ENCODE measurements at regions not wholly inside any gene's neighbourhood (a gene's known extent, or its start where the extent isn't known, plus 50 kb on each side); places are given as distances from the start of the nearest gene placed in this dataset.

- H3K36me3 ChIP-seq: no peaks in the 10 kb centered on the region
- peaks cover 0 to 13% (median 0%) of the 10 kb centered on the region in 7 donors for H3K27me3 ChIP-seq (replicated peaks in 1 of 7)
- no peaks in the 10 kb centered on the region for H3K9me3 ChIP-seq
- H3K4me3 ChIP-seq: no peak overlapping the region
- no peak for DNase-seq
- no peaks in the 10 kb centered on the region for H3K4me1 ChIP-seq
- TF ChIP-seq POLR2AphosphoS5 (IDR thresholded peaks at IDR 0.05) (no peak), POLR2A (IDR thresholded peaks at IDR 0.05) (no peak), CTCF (IDR thresholded peaks at IDR 0.05 in 8 of 11, conservative IDR thresholded peaks at IDR 0.05 in 3 of 11) (no peak)
- WGBS, 5 donors: 60 to 80% (median 67%) methylated on average over 21 to 25 of the region's 25 CpGs
- H3K27ac ChIP-seq: no peak overlapping the region
- intact Hi-C loops (cut with DNase I; ENCODE audit: low total_unique reads): no loop called here
These were observed 74.0 kb upstream of the SPTLC1 start for GRCh38 chr9:92188969-92189781.

- no peak overlapping the region for H3K4me3 ChIP-seq
- 77 to 89% (median 85%) methylated on average over 9 to 10 of the region's 10 CpGs for WGBS, 5 donors
- TF ChIP-seq POLR2A (IDR thresholded peaks at IDR 0.05) (no peak), POLR2AphosphoS5 (IDR thresholded peaks at IDR 0.05) (no peak), CTCF (IDR thresholded peaks at IDR 0.05 in 8 of 11, conservative IDR thresholded peaks at IDR 0.05 in 3 of 11) (no peak)
- intact Hi-C loops (cut with DNase I; ENCODE audit: low total_unique reads): no loop called here
- H3K9me3 ChIP-seq: no peaks in the 10 kb centered on the region
- DNase-seq: no peak
- H3K27me3 ChIP-seq (replicated peaks in 1 of 7): peaks cover 0 to 13% (median 0%) of the 10 kb centered on the region in 7 donors
- no peak overlapping the region for H3K27ac ChIP-seq
- H3K36me3 ChIP-seq: no peaks in the 10 kb centered on the region
- no peaks in the 10 kb centered on the region for H3K4me1 ChIP-seq
These were observed 72.9 kb upstream of the SPTLC1 start for GRCh38 chr9:92187989-92188714.

GRCh38 chr9:92187390-92187789 lies 72.2 kb upstream of the SPTLC1 start:
- no peaks in the 10 kb centered on the region for H3K9me3 ChIP-seq
- intact Hi-C loops (cut with DNase I; ENCODE audit: low total_unique reads): no loop called here
- no peak overlapping the region for H3K4me3 ChIP-seq
- TF ChIP-seq POLR2A (IDR thresholded peaks at IDR 0.05): no peak
- no peak for TF ChIP-seq POLR2AphosphoS5 (IDR thresholded peaks at IDR 0.05)
- TF ChIP-seq CTCF (IDR thresholded peaks at IDR 0.05 in 8 of 11, conservative IDR thresholded peaks at IDR 0.05 in 3 of 11): no peak
- 69 to 80% (median 75%) methylated on average over 2 to 3 of the region's 3 CpGs for WGBS, 5 donors
- no peak for DNase-seq
- H3K27ac ChIP-seq: no peak overlapping the region
- no peaks in the 10 kb centered on the region for H3K4me1 ChIP-seq
- H3K27me3 ChIP-seq (replicated peaks in 1 of 7): peaks cover 0 to 13% (median 0%) of the 10 kb centered on the region in 7 donors
- H3K36me3 ChIP-seq: no peaks in the 10 kb centered on the region

GRCh38 chr9:92186631-92187030 lies 71.4 kb upstream of the SPTLC1 start:
- Histone ChIP-seq H3K27ac (no peak overlapping the region), H3K4me3 (no peak overlapping the region), H3K27me3 (replicated peaks in 1 of 7) (peaks cover 0 to 13% (median 0%) of the 10 kb centered on the region in 7 donors), H3K9me3 (peaks cover 0 to 4% (median 0%) of the 10 kb centered on the region in 8 donors), H3K4me1 (no peaks in the 10 kb centered on the region), H3K36me3 (no peaks in the 10 kb centered on the region)
- no peak for TF ChIP-seq CTCF (IDR thresholded peaks at IDR 0.05 in 8 of 11, conservative IDR thresholded peaks at IDR 0.05 in 3 of 11)
- no peak for TF ChIP-seq POLR2A (IDR thresholded peaks at IDR 0.05)
- TF ChIP-seq POLR2AphosphoS5 (IDR thresholded peaks at IDR 0.05): no peak
- 71 to 83% (median 75%) methylated on average over 7 of the region's 7 CpGs for WGBS, 5 donors
- no peak for DNase-seq
- intact Hi-C loops (cut with DNase I; ENCODE audit: low total_unique reads): no loop called here
